RWPE2 (cell line): ENCODE measurements at regions not wholly inside any gene's neighbourhood (a gene's known extent, or its start where the extent isn't known, plus 50 kb on each side); places are given as distances from the start of the nearest gene placed in this dataset.

ENCODE experiments used
- ATAC-seq: fragments of 200-7000 bp; cut with Tn5 transposase; 3 replicates; pipeline ENCODE4 v1.9.1; 2021; ENCODE audit warnings: low read depth
- DNase-seq: peaks from one replicate; pipeline ENCODE4 v3.0.0-alpha.2; 2020; ENCODE audit warnings: low spot score
- H3K27ac ChIP-seq: fragments of 450-650 bp; 2 replicates; pipeline ENCODE4 v1.5.1; 2017; ENCODE audit warnings: mild to moderate bottlenecking; ENCODE audit not compliant: poor library complexity, severe bottlenecking
- H3K27me3 ChIP-seq: fragments of 250-450 bp; sonication (Bioruptor Pico); 2 replicates; pipeline ENCODE4 v1.5.1; 2021; ENCODE audit warnings: mild to moderate bottlenecking, moderate library complexity; ENCODE audit not compliant: insufficient read depth, poor library complexity, severe bottlenecking
- H3K36me3 ChIP-seq: fragments of 250-450 bp; sonication (Bioruptor Pico); 2 replicates; pipeline ENCODE4 v1.5.1; 2020; ENCODE audit warnings: low read depth, mild to moderate bottlenecking, moderate library complexity
- H3K4me1 ChIP-seq: fragments of 250-450 bp; sonication (Bioruptor Pico); 2 replicates; pipeline ENCODE4 v1.5.1; 2021; ENCODE audit warnings: mild to moderate bottlenecking, moderate library complexity; ENCODE audit not compliant: insufficient read depth, poor library complexity, severe bottlenecking
- H3K4me3 ChIP-seq: fragments of 250-450 bp; sonication (Bioruptor Pico); 2 replicates; pipeline ENCODE4 v1.5.1; 2021; ENCODE audit warnings: mild to moderate bottlenecking, moderate library complexity; ENCODE audit not compliant: severe bottlenecking
- H3K9me3 ChIP-seq: fragments of 250-450 bp; sonication (Bioruptor Pico); 2 replicates; pipeline ENCODE4 v1.5.1; 2021; ENCODE audit warnings: mild to moderate bottlenecking, moderate library complexity; ENCODE audit not compliant: severe bottlenecking
- TF ChIP-seq, protein P1 (sequence below): fragments of 450-650 bp; IDR thresholded peaks from one replicate; pipeline ENCODE4 v1.5.1; 2017; ENCODE audit warnings: mild to moderate bottlenecking, moderate library complexity; ENCODE audit not compliant: poor library complexity, severe bottlenecking

DNA sequence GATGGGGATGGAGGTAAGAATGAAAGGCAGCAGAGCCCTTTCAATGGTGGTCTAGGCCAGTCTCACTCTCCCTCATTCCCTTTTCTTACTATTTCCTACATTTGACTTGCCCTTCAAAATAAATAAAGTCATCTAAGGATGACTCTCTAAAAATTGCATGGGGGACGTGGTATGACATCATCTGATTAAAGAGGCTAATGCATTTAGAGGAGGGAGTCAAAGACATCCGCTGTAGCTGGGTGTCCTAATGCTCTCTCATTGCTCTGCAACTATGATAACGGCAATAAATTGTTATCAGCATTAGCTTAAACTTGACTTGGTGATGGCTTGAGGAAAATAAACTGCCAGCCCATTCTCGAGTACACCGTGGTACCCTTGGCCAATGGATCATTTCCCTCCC is 225.6 kb upstream of the PBX1 start:
- no peak for ATAC-seq
- no peak overlapping the region for H3K4me3 ChIP-seq
- DNase-seq: no peak

DNA sequence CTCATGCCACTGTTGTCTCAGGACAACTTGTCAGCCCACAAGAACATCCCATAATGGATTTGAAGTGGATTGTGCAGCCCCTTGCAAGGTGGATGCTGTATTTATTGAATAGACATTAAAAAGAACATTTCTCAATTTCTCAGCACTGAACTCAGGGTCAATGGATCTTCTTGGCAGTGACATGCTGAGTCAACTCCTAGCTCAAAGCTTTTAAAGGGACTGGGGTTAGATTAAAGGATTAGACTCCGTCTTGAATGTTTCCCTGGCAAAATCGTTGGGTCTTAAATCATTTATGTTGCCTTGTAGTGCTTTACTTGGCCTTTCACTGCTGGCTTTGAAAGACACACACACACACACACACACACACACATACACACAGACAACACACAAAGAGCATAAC is 221.6 kb upstream of the PBX1 start:
- Histone ChIP-seq H3K9me3 (no peaks in the 10 kb centered on the region), H3K27me3 (no peaks in the 10 kb centered on the region), H3K36me3 (no peaks in the 10 kb centered on the region), H3K4me1 (no peaks in the 10 kb centered on the region), H3K27ac (no peak overlapping the region), H3K4me3 (no peak overlapping the region)
- DNase-seq (no peak), ATAC-seq (no peak)
- TF ChIP-seq, protein P1, sequence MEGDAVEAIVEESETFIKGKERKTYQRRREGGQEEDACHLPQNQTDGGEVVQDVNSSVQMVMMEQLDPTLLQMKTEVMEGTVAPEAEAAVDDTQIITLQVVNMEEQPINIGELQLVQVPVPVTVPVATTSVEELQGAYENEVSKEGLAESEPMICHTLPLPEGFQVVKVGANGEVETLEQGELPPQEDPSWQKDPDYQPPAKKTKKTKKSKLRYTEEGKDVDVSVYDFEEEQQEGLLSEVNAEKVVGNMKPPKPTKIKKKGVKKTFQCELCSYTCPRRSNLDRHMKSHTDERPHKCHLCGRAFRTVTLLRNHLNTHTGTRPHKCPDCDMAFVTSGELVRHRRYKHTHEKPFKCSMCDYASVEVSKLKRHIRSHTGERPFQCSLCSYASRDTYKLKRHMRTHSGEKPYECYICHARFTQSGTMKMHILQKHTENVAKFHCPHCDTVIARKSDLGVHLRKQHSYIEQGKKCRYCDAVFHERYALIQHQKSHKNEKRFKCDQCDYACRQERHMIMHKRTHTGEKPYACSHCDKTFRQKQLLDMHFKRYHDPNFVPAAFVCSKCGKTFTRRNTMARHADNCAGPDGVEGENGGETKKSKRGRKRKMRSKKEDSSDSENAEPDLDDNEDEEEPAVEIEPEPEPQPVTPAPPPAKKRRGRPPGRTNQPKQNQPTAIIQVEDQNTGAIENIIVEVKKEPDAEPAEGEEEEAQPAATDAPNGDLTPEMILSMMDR: no peak

More for the DNA sequence above, 225.6 kb upstream of the PBX1 start:
- no peaks in the 10 kb centered on the region for H3K4me1 ChIP-seq
- no peaks in the 10 kb centered on the region for H3K9me3 ChIP-seq
- no peak overlapping the region for H3K27ac ChIP-seq
- no peaks in the 10 kb centered on the region for H3K36me3 ChIP-seq
- H3K27me3 ChIP-seq: no peaks in the 10 kb centered on the region
- TF ChIP-seq, protein P1: no peak

DNA sequence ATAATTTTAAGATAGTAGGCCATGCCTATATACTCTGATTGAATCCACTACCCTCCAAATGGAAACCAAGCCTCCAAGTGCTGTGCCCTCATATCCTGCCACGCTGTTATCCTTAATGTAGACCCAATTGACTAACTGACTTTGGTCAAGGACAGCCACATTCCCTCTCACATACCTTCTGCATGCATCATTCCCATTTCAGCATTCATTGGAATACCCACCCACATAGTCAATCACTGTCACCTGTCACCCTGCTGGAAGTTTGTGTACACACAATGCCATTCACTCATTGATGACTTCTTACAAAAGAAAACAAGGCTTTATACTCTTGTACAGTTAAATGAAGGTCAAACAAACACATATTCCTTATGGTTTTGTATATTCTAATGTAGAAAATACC is 221.1 kb upstream of the PBX1 start:
- no peak for ATAC-seq
- no peak for DNase-seq
- H3K27me3 ChIP-seq: no peaks in the 10 kb centered on the region
- no peak overlapping the region for H3K27ac ChIP-seq
- H3K9me3 ChIP-seq: no peaks in the 10 kb centered on the region
- no peaks in the 10 kb centered on the region for H3K4me1 ChIP-seq
- no peak overlapping the region for H3K4me3 ChIP-seq
- TF ChIP-seq, protein P1: no peak
- no peaks in the 10 kb centered on the region for H3K36me3 ChIP-seq

- H3K36me3 ChIP-seq: no peaks in the 10 kb centered on the region
- no peak for DNase-seq
- H3K27ac ChIP-seq: no peak overlapping the region
- TF ChIP-seq, protein P1: no peak
- no peaks in the 10 kb centered on the region for H3K27me3 ChIP-seq
- H3K4me3 ChIP-seq: no peak overlapping the region
- no peaks in the 10 kb centered on the region for H3K4me1 ChIP-seq
- H3K9me3 ChIP-seq: no peaks in the 10 kb centered on the region
- ATAC-seq: no peak
Observed at GRCh38 chr1:164343189-164343588, 215.8 kb upstream of the PBX1 start.

- Histone ChIP-seq H3K4me3 (no peak overlapping the region), H3K9me3 (peaks cover 2% of the 10 kb centered on the region), H3K4me1 (no peaks in the 10 kb centered on the region), H3K27ac (no peak overlapping the region), H3K36me3 (no peaks in the 10 kb centered on the region), H3K27me3 (no peaks in the 10 kb centered on the region)
- ATAC-seq (no peak), DNase-seq (no peak)
- TF ChIP-seq, protein P1: no peak
Observed at GRCh38 chr1:164347980-164348379, 211.0 kb upstream of the PBX1 start.
